Stimulated activated CD4-positive, alpha-beta T cell treated with anti-CD3 and anti-CD28 coated beads, Interleukin-2, amount 100 ng/mL, for 48 hours (primary cell): ENCODE measurements at regions not wholly inside any gene's neighbourhood (a gene's known extent, or its start where the extent isn't known, plus 50 kb on each side); places are given as distances from the start of the nearest gene placed in this dataset.
A peak's percentile ranks its signal among the peaks of the same experiment; 100 is the strongest.

Source experiments
- DNase-seq, 2 donors: peaks; one replicate each; pipeline ENCODE4 v3.0.0-alpha.2; 2020

DNA sequence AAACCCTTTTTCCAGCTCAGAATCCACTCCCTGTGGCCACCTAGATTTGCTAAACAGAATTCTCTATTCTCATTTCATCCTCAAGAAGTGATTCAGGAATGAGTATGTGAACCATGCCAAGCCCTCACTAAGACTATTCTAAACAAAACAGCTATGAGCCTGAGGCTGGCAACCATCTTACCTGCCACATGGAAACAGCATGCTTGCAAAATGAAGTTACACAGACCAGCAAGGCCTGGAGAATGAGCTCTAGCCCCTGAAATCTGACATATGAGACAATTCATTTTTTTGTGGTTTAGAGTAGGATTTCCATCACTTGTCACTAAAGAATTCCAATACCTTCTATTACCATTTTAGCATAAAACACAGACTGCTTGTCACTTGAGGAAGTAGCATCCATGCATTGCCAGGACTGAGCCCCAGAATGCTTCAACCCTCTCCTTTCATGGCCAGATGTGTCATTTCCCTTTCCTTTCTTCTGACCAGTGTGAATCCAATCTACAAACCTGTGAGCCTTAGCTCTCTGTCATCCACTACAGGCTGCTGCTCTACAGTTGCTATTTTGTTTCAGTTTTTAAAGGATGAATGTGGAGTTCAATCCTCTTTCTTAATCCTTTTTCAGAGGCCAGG lies 744.3 kb upstream of the ACVR2A start:
- DNase-seq: no peak

DNA sequence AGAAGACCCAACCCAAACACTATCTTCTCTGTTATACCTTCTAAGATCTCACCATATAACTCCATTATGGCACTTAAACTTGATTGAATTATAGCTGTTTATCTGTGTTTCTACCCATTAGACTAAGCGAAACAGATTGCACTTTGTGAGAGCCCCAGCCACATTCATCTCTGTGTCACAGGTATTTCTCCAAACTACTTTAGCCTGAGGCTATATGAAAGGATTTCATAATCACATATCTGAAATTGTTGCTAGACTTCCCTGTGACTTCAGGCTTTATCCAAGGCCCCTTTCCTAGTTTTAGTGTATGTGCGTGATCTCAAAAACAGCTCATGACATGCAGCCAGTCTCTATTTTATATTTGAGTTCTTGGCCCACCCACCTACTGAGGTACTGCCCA lies 745.0 kb upstream of the ACVR2A start:
- DNase-seq: no peak

DNA sequence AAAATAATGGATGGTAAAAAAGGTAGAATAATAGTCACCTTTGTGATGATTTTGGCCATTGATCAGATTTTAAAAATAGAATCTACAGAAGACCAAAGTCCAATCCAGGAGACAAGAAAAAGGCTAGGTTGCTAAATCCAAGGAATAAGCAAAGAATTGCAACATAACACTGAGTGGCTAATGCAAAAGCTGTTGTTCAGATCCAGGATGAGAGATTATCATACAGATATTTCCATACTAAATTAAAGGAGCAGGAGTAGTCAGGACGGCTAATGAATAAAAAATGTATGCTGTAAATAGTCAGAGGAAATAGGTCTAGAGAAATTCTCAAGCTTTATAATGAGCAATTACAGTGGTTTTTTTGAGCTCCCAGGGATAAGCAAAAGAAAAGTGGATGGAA lies 745.9 kb upstream of the ACVR2A start:
- no peak for DNase-seq

DNA sequence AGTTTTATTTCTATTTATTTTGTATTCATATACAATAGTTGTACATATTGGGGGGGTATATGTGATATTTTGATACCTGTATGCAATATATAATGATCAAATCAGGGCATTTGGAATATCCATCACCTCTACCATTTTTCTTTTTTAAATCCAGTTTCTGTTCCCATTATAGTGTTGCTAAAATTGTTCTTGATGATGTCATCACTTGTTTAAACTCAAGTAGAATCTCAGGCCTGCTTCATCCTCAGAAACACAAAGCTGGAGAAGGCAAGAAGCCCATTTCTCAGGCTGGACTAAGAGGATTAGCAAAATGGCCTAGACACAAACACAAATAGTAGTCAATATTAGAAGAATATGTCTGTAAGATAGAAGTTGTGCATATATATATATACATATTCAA lies 747.1 kb upstream of the ACVR2A start:
- no peak for DNase-seq

DNA sequence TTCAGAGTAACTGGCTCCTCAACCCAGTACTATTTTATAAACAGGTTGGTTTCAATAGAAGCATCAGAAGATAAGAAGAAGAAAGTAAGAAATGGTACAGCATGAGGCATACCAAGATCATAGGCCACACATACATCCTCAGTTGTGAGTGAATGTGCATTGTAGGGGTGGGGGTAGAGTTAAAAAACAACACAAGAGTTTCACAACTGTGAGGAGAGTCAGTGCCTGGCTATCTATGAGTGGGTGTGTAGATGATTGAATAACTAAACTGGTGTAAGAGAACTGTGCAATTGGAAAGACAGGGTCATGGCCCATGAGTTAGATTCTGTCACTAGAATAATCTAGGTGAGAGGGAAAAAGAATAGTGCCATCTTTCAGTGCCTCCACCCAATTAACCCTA lies 748.2 kb upstream of the ACVR2A start:
- no peak for DNase-seq

DNA sequence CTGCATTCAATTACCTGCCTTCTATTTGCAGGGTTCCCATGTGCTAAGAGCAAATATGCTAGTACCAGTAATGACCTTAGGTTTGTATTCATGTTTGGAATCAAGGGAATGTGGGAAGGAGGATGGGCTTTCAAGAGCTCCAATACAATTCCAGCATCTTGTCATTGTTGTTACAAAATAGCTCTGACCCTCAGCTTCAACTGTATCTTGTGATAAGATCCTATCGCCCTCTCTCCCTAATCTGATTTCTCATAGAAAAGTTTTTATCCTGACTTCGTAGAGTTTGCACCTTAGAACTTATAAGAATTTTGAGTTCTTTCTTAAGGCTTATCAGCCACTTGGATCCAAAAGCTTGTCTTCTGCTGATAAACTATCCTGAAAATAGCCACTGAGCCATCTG lies 749.5 kb upstream of the ACVR2A start:
- DNase-seq: no peak

DNA sequence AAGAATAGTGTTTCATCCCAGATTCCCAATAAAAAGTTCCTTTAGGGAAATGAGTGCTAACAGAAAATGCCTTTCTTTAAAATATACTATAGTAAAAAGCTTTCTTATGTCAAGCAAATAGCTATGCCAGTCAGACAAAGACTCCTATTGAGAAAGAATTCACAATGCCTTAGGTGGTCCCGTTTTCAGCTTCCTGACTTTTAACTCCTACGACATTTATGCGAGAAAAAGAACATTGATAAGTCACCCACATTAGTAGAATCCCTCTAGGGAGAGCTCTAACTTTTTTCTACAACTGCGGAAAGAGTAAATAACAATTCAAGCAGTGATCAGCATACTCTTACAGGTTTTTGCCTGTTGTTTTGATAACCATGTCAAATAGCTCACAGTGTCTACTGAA lies 750.8 kb upstream of the ACVR2A start:
- no peak for DNase-seq

DNA sequence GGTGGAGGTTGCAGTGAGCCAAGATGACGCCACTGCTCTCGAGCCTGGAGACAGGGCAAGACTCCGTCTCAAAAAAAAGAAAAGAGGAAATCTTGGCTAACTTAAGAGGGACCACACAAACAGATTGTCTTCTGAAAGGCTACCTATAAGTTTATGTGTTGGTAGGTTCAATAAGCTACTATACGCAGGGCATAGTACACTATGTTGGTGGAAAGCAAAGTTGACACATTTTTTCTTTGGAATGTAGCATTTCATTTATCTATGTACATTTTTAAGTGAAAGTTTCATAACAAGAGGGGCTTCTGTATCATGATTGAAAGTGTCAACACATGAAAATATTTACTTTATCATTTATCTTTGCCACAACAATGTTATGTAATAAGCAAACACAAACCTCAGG lies 752.6 kb upstream of the ACVR2A start:
- DNase-seq: no peak

DNA sequence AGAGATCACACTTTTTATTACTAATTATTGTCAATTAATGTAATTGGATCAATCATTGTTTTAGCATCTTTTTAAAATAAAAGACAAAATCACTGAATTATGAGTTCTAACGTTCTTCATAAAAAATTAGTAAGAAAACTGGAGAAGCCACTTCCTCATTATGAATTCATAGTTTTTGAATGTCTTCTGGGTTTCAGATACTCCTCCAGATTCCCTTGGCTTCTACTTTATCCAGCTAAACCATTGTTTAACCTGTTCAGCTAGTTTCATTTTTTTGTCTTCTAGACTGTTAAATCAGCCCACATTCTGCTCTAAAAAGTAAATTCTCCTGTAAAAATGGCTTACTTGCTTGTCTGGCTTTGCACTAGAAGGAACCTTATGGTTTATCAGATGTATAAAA lies 753.4 kb upstream of the ACVR2A start:
- DNase-seq: no peak

DNA sequence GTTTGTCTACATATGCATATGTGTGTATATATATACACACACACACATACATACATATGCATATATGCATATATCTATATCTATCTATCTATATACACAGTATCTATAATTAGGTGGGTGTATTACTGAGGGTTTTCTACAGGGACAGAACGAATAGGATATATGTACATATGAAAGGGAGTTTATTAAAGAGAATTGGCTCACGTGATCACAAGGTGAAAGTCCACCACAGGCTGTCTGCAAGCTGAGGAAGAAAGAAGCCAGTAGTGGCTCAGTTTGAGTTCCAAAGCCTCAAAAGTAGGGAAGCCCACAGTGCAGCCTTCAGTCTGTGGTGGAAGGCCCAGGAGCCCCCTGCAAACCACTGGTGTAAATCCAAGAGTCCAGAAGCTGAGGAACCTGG lies 756.0 kb upstream of the ACVR2A start:
- DNase-seq: no peak

DNA sequence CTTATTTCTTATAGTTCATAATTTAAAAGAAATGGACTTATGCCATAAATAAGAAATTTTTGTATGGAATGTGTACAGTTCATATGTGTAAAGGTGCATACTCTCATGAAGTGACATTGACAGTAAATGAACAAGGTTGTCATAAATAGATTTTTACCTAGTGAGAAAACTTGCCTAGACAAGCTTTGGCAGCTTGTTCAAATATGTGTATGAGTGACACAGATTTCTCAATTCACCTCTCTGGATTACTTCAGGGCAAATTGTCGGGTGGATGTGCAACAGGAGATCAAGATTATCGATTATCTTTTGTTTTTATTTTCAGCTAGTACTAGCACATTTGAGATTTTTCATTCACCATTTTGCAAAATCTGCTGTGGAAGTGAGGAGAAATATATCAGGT lies 758.1 kb upstream of the ACVR2A start:
- DNase-seq: no peak

DNA sequence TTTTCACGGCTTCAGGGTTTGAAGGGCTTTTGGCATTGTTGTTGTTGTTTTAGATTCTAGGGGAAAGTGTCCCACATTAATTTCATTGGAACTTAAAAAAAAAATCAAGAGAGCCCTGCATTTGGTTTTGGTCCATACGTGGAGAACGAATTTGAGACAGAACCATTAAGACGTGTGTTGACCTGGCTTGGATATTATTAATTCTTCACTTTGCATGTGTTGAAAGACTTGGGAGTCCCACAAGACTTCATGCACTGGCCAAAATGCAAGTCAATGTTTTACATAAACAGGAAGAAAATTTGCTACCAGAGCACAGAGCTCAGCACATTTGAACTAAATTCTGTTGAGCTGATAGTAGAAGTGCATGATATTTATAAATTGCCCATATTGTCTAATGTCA lies 761.2 kb upstream of the ACVR2A start:
- no peak for DNase-seq

DNA sequence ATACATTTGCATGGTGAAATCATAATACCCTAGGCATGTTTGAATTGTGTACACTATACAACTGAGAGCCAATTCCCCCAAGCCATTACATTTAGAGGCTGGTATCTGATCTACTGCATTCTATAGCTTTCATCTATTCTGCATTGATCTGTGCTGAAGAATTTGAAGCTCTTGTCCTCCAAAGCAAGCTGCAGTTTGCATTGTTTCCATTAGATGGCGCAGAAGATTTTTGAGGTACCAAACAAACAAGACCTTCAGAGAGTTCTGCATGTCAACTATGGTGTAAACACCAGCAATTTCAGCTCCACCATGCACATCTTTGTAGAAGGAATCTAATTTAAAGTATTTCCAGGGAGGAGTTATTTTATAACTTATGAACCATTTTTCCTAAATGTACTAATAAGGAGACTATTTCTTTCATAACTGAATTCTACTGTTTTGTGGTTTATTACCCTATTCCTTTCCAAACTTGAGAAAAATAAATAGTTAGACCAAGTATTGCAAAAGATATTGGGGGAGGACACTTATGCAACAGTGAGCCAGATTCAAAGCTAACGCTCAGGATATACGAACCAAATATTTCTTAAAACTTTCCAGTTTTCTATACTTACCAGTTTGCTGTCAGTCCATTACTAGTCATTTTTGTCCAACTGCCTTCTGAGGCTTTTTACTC lies 761.8 kb upstream of the ACVR2A start:
- peak; percentile 58 to 63 for DNase-seq

DNA sequence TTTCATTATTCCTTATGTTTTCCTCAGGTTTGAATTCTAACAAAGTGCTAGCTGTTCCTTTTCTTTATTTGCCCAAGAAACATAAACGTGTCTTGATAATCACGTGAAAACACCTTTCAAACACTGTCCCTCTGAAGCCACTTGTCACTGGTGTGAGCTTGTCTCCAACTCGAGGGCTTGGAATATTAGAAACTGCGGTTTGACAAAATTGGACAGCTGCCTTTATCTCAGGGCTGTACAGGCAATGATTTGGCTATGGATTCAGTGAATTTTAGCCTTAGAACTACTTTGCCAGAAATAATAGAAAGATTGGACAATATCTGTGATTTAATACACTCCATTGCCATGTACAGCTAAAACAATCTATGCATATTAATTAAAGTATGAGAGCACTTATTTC lies 763.0 kb upstream of the ACVR2A start:
- no peak for DNase-seq

DNA sequence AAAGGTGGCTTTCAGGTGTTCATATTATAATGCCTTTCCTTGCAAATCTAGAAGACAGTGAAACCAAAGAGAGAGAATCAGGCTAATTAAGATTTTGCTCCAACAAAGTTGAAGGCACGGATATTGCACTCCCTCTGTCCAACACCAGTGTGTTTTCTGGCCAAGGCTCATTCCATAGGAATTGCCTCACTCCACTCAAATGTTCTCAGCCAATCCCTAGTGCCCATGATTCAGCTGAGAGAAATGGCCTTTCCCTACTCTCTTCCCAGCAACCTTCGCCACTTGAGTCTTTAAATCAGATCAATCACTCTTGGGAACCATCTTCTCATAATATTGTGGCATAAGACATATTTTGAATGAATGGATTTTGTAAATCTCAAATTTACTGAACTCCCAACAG lies 768.2 kb upstream of the ACVR2A start:
- DNase-seq: no peak

DNA sequence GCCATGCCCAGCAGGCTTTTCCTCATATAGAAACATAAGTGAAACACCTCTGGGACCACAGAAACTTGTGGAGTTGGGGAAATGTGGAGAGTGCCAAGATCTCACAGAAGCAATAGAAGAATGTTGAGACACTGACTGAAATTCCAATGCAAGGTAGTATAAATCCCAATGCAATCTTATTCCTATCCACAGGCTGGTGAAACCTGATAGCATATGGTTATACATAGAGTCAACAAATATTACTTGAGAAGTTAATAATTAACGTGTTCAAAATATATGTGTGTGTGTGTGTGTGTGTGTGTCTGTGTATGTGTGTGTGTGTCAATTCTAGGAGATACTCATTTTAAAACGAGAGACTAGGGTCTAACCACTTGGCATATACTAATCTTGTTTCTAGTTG lies 776.8 kb upstream of the ACVR2A start:
- DNase-seq: no peak

DNA sequence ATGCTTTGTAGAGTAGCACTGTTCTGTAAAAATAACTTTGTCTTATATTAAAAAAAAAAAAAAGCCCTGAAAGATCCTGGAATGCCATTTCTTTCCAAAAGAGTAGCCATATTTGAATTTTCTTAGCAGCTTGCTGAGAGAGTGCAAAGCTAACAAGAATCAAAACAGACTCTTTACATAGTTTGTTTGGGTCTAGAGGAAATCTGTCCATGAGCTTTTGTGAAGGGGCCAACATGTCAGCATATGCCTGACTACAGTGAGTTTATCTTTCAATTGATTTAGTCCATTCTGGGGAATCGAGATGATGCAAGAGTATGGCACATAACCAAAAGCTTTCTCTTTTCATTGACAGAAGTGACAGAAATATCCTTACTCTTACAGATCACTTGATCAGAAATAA lies 777.7 kb upstream of the ACVR2A start:
- DNase-seq: no peak

DNA sequence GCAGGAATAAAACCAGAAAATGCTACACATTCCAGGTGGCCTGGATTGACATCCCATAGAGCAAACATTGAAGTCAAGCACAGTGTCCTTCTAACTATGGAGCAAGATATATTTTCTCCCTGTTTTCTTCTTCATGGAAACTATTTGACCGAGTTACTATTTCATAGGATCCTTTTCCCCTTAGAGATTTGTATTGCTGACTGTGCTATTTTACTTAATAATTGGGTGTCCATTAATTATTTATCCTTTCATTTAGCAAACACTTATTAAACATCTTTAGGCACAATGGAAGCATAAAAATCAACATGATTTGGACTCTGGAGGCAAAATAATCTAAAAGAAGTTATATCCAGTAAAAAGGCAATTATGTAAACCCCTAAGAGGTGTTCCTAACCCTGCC lies 782.8 kb upstream of the ACVR2A start:
- DNase-seq: no peak

DNA sequence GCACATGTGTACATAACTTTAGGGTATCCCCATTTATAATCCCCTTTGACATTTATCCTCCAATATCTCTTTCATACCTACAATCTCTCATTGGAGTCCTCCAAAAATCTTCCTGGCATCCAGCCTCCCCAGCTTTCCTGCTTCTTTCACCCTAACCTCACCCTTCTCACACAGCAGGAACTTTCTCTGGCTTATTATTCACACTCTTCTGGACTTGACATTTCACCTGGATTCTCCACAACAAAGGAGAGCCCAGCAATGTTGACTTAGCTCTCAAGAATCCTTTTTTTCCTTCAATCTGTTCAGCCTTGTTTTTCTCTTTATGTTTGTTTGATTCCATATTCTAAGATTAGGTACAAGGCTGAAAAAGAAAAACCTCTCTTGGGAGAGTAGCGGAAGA lies 783.6 kb upstream of the ACVR2A start:
- no peak for DNase-seq

DNA sequence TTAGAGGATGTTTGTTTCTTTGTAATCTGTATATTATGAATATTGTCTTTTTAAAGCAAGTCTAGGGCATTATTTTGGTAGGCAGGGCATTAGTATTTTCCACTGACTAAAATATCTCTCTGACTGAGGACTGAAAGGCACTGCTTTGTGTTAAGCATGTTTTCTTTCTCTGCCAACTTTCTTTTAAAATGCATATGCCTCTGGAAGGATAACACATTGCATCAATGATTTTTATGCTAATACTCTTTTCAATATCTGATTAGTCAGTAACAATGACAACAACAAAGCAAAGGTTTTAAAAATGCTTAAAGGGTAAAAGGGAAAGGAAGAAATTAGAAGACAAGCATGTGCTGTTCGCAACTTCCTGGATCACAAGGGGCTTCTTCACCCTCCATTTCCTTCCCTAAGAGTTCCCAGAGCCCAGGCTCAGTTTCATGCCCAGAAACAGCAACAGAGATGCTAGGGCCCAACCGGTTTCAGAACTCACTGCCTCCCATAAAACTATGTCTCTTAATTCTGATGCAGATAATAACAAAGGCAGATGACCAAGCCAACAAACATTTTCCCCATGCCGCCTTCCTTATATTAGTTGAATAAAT lies 786.8 kb upstream of the ACVR2A start:
- no peak for DNase-seq

DNA sequence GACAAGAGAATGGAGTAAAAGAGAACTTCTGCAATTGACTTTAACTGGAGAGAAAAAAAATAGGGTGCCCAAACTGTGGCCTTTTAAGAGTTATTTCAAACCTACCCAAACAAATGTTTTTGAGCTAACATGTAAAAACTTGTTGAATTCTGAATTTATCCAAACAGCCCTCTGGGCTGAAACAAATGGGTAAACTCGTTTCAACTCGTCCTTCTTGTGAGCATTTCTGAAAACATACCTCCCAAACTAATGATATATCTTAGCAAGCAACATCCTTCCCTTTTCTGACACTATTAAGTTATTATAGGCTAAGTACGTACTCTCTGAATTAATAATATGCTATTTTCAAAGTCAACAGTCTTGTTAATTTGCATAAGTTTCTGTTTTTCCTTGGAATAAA lies 793.0 kb upstream of the ACVR2A start:
- no peak for DNase-seq

DNA sequence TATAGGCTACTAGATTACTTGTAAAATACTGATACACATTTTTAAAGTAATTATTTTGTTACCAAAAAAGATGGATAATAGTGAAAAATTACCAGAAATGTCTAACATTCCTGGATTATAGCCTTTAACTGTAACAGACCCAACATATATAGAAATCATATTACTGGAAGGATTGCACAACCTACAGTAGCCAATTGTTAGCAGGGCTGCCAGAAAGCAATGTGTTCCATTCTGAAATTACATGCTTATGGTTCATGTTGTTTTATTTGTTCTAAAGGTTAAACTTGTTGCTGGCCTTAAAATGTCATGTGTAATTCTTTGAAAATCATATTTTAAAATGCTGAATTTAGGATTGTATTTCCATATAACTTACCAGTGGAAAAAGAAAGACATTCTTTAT lies 793.6 kb upstream of the ACVR2A start:
- DNase-seq: no peak

DNA sequence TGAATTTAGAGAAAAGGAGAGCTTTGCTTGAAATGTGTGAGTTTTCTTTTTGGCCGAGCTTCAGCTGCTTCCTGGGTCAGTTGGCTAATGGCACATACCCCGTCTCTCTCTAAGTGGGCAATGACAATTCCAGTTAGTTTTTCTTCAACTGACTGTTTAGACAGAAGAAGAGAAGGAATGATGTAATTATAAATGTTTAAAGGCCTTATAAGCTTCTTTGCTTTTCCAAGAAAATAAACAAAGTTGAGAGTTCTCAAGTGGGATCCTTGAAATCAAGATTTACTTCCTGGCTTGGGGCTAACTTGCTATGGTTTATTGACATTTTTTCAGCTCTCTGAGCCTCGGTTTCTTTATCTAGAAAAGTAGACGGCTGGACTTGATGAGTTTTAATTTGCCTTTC lies 794.9 kb upstream of the ACVR2A start:
- DNase-seq: no peak

DNA sequence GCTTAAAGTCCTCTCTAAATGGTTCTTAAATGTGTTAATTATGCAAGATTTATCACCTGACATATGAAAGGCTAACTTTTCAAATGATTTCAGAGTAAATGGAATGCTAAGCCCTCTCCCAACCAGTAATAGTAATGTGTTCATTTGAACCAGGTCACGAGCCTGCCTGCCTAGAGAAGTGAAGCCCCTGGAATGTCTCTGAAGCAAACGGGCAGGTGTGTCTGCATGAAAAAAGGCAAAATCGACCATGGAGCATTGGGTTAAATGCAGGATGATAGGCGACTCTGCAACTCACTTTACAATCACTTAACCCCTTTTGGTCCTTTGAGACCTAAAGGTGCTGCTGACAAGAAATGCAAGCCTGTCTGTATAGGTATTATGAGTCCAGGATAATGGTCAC lies 798.4 kb upstream of the ACVR2A start:
- DNase-seq: no peak

DNA sequence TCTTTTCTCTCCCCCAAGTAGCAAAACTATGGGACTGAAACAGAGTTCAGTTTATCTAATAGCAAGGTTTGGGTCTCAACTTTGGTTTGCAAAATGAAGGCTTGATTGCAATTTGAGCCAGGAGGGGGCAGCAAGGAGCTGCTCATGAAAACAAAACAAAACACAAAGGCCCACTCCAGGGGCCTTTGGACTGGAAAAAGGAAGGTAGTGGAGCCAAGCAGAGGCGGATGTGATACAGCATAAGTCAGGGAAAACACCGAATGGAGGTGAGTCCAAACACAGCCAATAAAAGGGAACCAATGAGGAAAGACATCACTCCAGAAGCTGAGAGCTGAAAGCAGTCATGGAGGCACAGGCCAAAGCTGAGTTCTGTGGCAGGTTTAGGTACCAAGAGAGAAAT lies 799.7 kb upstream of the ACVR2A start:
- peak; percentile 45 to 50 for DNase-seq
